ENCODE measurements at regions not wholly inside any gene's neighbourhood (a gene's known extent, or its start where the extent isn't known, plus 50 kb on each side); places are given as distances from the start of the nearest gene placed in this dataset.
"Not testable (repeated sequence)": the region's sequence is repeated elsewhere in the genome, so short reads cannot be mapped to it uniquely, and the experiment has no call there.

DNA sequence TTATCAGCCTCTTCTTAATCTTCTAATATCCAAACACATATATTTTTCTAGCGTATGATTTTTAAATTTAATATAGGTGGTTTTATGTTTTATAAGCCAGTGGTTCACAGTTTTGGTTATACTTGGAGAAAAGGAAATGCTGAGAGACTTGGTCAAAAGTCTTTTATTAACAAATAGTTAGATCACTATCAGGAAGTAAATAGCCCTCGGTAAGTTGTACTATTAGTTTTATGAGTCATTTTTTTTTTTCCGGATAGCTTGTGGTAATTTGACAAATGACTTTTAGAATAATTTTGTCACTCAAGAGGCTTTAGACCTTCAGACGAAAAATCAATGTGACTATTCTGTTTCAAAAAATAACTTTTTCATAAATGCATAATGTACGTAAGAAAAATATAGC lies 232.2 kb upstream of the ROBO1 start:
- DNase-seq: no peak

DNA sequence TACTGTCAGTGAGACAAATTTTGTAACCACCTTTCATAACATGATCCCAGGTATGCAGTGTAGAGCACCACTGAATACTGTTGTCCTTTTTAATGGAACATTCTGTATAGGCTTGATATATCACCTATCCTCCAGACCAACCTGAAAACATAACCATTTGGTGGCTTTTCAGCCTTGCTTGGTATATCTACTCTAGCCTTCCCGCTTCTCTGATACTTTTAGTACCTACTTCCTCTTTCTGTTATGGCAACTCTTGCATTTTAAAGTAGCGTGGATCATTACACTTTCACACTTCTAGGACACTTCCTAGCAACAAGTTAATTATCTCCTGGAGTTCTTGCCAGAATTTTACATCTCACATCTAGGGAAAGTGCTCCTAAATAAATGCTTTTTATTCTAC lies 226.6 kb upstream of the ROBO1 start:
- no peak for DNase-seq

DNA sequence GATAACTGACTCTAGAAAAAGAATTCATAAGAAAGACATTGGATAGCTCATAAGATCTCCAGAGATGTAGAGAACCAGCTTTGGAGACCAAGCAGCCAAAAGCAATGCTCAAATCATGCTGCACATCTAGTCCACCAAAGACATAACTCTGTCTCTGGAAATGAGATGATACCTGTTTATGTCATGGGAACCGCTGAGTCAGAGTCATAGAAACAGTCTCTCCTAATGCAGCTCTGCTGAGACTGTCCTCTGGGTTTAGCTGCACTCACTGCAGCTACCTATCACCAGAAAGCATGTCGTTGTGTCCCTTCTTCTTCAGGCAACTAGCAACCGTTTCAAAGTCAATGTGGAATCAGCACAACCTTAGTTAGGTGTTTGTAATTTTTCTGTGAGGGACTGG lies 218.5 kb upstream of the ROBO1 start:
- no peak for DNase-seq

DNA sequence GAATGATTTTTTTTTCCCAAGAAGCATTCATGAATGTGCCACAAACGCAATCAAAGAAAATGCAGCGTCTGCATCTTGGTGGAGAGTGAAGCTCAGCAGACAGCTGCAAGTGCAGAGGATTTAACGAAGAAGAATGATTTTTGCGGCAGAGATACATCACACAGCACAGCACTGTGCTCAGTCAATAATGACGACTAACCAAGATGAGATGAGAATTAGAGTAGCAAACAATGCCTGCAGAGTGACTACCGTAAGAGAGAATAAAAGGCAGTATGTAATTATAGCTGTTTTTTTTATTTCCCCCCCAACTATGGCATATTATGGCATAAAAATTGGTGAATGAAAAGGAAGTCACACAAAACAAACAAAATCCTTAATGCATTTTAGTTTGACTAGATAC lies 218.0 kb upstream of the ROBO1 start:
- DNase-seq: no peak

DNA sequence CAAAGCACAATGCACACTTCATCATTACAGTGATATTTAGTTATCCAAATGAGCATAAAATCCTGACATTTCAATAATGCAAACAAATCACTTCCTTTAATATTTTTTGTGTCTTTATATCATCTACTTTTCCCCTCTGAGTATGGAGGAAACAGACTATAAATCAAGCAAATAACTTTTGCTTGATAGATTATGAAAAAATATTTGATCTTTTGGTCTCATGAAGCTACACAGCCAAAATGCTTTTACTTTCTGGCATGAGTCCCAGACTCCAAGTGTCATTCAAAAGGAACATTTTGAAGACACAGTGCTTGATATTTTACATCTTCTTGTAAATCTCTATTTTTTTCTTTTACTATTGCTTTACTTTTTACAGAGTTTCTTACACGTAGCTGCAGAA lies 215.3 kb upstream of the ROBO1 start:
- DNase-seq: no peak

DNA sequence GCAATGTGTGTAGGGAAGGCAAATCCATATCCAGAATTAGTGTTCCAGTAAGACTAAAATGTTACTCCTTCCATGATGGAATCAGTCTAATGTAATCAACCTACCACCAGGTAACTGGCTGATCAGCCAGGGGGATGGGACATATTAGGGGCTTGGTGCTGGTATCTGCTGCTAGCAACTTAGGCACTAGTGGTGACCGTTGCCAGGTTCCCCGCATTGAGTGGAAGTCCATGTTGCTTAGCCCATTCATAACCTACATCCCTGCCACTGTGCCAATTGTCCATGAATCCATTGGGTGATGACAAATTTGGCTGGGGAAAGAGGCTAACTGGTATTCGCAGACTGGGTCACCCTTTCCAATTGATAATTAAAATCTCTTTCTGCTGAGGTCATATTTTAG lies 212.2 kb upstream of the ROBO1 start:
- no peak for DNase-seq

DNA sequence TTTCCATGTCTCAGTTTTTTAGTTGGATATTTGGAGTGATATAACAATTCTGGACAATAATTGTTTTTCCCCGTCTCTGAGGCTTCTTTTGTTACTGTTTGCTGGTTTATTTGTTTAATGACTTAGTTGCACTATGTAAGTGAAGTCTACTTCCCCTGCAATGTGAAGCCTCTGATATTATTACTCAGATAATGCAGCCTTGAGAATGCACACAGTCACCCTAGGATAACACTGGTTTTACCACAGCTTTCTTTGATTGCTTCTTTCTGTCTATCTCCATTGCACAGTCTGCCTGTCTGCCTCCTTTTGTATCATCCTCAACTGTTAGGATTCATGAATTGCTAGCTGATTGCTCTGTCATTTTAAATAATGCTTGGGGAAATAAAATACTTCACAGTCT lies 208.7 kb upstream of the ROBO1 start:
- DNase-seq: no peak

DNA sequence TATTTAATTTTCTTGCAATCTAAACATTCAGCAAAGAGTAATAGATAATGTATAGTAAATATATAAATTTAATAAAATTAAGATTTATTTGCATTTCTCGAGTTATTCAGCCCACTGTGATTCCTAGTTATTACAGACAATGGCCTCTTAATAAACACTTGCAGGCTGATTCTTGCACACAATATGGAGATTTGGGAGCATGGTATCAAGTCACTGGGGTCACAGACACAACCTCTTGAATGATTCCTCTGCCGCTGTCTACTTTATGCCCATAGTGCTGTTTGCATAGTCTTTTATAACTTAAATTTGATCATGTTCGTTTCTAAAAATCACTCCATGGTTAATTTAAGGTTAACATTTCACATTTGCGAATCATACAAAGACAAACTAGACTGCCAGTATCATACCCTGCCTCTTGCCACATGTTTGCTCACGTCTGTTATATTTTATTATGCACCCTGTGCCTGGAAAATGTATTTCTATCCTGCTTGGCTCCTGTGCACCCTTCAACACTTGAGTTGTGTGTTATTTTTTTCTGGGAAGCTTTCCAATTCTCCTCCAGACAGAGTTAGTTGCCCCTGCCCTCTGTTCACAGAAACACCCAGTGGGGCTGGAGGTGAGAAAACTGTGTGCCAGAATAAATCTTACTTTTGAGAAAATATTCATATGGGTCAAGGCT lies 206.3 kb upstream of the ROBO1 start:
- no peak for DNase-seq

DNA sequence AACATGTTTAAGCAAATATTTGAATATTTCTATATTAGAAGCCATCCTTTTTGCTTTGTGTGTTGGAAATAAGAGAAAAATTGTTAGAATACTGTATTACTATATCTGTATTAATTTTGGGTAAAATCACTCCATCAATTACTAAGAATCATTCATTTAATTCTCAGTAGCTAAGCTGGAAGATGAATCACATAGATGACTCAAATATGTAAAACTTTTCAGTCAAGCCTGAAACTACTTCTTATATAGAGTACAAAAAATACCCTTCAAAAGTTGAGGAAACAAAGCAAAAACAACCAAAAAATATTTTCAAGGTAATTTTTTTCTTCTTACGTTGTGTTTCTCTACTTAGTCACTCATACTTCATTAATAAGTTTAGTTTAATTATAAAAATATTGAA lies 205.7 kb upstream of the ROBO1 start:
- no peak for DNase-seq

DNA sequence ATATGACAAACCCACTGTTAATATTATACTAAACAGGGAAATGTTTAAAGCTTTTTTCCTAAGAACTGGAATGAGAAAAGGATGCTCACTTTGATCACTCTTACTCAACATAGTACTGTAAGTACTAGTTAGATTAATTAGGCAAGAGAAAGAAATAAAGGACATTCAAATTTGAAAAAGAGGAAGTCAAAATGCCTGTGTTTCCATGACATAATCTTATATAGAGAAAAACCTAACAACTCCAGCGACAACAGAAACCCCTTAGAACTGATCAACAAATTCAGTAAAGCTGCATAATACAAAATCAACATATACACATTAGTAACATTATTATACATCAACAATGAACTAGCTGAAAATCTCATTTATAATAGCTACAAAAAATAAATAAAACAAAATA lies 200.6 kb upstream of the ROBO1 start:
- no peak for DNase-seq

DNA sequence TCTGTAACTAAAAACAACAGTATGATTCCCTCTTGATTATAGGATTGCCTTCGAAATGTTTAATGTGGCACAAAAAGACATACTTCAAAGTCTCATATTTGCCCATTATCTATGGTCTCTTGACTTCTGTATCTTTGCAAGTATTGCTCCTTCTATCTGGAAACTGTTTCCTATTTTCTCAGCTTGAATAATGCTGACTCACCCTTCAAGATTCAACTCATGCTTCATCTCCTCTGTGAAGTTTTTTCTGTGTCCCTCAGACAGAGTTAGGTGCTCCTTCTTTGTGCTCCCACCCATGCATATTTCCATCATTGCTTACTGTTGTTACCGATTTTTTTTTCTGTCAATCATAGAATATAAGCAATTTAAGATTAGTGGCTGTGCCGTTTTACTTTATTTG lies 192.8 kb upstream of the ROBO1 start:
- DNase-seq: no peak

DNA sequence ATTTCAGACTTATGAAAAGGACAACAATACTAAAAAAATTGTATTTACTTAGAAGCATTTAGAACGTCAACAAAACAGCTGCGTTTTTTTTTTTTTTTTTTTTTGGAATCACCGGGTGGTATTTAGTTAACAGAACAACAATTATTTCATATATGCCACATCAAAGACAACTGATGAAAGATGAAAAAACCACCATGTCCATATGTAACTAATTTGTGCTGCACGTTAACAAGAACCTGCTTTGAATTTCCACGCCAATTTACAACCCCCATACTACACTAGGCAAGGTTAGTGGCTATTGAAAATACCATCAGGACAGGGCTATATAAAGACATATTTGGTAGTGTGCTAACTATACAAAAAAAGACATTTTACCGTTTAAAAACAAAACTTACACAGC lies 189.3 kb upstream of the ROBO1 start:
- DNase-seq: no peak

DNA sequence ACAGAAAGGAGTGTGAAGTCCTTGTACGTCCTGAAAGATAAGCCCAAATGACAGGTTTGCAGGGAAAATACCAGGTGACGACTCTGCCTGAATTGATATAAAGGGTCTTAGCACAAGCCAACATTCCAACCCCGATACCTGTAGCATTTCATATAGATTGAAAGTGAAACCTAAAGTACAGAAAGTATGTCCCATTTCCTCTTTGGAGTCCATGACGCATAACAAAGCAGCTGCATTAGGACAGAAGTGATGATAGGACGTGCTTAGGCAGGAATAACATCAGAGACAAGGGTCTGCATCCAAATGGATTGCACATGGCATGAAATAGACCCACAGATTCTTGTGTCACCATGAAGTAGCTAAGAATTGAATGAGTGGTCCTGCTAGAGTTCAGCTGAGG lies 187.0 kb upstream of the ROBO1 start:
- no peak for DNase-seq

DNA sequence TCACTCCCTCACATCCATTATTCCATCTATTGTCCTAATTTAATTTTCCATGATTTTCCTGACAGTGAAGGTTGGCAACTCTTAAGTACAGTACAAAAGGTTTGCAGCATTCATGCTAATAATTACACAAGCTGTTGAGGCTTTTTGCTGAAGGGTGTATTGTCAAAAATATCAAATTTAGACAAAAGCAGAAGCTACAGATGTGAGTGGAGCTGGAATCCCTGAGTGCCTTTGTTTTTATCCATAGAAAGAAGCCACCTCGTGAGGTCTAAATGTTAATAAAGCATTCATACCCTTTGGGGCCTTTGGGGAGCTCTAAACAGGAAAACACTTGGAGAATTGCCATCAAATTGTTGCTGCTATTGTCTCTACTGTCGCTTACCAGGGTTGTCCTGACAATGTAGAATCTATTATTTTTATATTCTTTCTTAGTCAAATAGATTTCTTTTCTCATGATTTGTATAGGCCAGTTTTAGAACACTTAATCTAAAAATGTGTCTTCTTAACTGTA lies 185.8 kb upstream of the ROBO1 start:
- no peak for DNase-seq

DNA sequence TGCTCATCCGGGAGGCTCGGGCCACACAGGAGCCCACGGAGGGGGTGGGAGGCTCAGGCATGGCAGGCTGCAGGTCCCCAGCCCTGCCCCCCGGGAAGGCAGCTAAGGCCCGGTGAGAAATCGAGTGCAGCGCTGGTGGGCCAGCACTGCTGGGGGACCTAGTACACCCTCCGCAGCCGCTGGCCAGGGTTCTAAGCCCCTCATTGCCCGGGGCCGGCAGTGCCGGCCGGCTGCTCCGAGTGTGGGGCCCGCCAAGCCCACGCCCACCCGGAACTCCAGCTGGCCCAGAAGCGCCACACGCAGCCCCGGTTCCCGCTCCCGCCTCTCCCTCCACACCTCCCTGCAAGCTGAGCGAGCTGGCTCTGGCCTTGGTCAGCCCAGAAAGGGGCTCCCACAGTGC lies 183.6 kb upstream of the ROBO1 start:
- DNase-seq: not testable (repeated sequence)

DNA sequence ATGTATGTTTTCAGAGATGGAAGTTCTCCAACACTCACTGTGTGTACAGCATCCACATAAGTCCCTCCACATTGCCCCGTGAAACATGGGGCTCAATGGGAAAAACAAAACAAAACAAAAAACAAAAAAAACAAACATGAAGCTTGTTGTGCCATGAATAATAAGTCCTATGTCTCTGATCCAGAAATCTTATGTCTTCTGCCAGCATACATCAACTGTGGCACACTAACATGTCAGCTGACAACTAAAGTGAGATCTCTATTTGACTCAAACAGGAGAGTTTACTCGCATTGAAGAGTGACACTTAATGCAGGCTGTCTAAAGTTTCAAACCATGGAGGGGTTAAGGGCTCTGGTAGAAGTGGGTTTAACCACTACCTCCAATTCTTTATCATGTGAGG lies 180.2 kb upstream of the ROBO1 start:
- DNase-seq: no peak

DNA sequence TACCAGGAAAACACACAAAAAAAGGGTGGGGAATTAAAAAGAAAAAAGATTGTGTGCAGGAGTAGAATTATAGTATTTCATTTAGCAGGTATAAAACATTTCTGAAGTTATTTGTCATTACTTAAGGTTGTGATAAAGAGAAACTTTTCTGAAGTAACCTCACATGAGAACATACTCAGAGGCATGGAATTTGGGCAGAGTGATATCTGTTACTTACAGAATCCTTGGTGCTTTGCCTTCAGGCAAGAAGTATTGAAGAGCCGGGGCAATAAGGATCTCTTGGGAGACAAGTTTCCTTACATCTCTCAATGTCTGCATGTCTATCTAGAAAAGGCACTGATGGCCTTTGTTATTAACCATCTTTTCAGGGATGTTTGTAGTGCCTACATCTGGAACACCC lies 179.7 kb upstream of the ROBO1 start:
- no peak for DNase-seq

DNA sequence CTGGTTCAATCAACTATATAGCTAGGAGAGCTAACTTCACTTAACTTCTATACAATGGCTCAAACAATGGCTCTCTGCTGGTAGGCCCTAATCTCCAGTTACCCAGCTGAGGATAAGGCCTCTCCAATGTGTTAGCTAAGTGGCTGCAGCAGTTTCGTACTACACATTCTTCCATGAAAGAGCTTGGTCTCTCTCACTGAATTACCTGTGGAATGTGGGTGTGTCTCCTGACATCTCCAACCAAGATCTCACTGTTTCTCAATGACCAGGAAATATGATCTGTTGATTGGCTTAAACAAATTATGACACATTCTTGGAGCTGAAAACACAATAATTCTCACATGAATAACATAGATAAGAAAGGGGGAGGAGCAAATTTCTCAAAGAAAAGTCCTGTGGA lies 169.8 kb upstream of the ROBO1 start:
- DNase-seq: no peak

DNA sequence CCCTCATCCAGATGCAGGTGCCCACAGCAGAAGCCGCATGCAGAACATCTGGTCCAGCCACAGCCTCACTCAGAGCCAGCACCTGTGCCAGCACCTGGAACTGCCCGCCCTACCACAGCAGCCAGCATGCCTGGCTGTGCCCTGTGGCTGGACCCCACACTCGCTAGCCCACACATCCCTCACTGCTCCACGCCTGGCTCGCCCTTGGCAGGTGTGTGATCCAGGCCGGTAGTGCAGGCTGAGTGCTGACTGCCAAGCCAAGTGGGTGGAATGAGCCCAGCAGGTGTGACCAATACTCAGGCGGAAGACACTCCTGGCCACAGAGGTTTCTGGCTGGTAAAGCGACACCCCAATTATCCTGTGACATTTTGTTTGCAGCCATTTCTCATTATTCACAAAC lies 162.4 kb upstream of the ROBO1 start:
- no peak for DNase-seq

DNA sequence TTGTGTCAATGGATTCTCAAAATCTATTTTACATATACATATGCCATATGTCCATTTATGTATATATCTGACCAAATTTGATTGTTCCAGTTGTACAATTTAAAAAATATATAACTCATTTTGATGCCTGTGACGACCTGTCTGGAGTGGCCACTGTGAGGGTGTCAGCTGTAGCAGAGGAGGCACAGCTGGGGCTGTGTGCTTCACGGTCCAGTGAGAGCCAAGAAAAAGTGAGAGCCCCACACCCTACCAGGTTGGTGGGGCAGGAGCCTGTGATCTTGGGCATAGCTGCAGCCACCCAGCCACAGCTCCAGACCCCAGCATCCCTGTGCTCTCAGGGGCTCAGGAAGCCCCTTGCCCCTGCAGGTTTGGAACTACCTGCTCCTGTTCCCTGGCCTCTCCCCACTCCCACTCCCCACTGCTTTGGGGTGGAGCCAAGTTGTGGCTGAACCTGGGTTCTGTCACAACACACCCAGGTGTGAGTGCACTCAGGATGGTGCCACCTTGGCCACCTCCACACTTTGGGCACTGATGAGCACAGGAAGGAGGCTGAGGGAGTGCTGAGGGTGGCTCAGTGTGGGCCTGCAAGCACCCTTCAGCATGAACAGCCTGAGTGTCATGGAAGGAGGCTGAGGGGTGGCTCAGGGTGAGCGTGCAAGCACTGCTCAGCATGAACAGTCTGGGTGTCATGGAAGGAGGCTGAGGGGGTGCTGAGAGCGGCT lies 161.1 kb upstream of the ROBO1 start:
- no peak for DNase-seq

DNA sequence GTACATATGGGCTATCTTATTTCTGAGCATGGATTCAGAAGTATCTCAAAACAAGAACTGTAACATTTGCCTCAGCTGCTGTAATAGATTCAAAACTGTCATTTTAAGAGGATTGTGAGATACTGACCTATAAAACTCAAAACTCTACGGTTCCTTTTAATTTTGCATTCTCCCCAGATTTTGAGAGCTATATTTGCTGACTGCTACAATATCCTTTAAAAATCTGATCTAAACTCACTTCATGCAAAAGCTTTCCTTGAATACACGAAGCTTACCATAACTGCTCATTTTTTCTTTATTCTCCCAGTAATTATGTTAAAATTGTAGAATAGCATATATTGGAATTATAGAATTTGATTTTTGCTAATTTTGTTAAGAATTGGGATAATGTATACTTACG lies 158.7 kb upstream of the ROBO1 start:
- no peak for DNase-seq

DNA sequence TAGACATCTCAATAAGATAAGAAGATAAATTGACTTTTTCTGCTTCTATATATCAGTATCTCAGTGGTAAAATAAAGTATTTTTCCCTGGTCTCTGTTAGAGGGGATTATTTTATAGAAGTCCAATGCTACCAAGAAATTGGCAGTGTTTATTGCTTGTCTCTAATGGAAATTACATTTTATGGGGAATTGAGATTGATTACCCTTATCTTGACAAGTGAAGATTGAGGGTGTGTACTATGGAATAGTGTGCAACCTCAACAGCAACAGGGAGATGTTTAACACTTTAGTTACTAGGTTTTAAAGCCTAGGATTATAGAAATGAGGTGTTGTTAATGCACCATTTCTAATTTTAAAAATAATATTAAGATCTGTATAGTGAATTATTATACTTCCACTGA lies 154.8 kb upstream of the ROBO1 start:
- DNase-seq: no peak

DNA sequence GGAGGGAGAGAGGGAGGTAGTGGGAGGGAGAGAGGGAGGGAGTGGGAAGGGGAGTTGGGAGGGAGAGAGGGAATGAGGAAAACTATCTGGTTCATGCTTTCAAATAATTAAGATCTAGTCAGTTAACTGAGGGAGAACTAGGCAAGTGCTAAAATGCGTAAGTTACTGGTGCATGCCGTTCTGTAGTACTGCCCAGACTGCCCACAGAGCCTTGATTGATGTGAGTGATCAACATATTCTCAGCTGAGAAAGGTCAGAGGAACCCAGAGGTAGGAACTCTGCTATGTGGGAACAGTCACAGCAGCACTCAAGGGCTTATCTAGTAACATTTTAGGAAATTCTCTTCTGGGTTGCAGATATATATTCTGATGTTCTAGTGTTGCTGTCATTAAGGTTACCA lies 149.8 kb upstream of the ROBO1 start:
- no peak for DNase-seq

DNA sequence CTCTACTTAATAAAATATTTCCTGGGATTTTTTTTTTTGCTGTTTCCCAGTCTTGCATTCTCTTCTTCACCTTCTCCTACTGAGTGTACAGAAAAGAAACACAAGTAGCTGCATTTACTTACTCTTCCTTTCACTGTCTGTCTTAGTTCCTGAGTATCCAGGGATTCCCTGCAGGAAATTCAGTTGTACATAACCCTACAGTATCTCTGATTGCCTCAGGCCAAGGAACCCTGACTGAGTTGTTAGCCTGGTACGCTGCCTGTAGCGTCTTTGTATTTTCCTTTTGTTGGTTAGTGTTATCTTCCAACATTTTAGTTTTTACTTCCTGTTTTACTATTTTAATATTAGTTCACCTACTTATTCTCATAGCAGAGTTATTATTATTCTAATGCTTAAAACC lies 142.5 kb upstream of the ROBO1 start:
- DNase-seq: no peak

DNA sequence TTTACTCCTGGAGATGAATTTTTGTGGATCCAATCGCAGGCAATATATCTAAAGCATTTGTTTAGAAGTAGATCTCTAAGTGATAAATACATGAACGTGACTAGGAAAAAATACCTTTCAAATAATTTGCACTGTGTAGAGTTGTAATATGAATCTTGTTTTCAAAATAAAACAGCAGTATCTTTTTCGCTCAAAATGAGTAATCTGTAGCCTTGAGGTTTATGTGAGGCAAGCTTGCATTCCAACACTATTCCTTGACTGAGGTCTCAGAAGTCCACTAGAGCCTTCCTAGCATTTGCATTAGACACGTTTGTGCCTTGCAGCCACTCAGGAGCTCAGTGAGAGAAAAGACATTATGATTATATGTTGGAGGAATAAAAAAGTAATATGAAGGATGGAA lies 138.3 kb upstream of the ROBO1 start:
- DNase-seq: no peak

All from NCI-H1417 treated with DMSO at 0.1 percent for 48 hours (cell line).